ENCODE measurements at regions not wholly inside any gene's neighbourhood (a gene's known extent, or its start where the extent isn't known, plus 50 kb on each side); places are given as distances from the start of the nearest gene placed in this dataset.

DNA sequence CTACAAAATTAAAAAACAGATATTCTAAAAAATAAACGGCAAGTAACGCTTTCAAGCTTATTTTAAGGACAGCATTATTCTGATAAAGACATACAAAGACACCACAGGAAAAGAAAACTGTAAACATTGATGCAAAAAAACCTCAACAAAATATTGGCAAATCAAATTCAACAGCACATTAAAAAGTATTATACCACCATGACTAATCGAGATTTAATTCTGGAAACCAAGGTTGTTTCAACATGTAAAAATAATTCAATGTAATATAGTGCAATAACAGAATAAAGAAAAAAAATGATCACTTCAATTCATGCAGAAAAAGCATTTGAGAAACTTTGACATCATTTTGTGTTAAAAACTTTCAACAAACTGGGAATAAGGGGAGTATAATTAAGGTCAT, 1323.2 kb downstream of the FSCB start:
- H3K27me3 ChIP-seq (replicated peaks in 1 of 7), result no peaks in the 10 kb centered on the region
- TF ChIP-seq, protein P1, sequence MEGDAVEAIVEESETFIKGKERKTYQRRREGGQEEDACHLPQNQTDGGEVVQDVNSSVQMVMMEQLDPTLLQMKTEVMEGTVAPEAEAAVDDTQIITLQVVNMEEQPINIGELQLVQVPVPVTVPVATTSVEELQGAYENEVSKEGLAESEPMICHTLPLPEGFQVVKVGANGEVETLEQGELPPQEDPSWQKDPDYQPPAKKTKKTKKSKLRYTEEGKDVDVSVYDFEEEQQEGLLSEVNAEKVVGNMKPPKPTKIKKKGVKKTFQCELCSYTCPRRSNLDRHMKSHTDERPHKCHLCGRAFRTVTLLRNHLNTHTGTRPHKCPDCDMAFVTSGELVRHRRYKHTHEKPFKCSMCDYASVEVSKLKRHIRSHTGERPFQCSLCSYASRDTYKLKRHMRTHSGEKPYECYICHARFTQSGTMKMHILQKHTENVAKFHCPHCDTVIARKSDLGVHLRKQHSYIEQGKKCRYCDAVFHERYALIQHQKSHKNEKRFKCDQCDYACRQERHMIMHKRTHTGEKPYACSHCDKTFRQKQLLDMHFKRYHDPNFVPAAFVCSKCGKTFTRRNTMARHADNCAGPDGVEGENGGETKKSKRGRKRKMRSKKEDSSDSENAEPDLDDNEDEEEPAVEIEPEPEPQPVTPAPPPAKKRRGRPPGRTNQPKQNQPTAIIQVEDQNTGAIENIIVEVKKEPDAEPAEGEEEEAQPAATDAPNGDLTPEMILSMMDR (IDR thresholded peaks at IDR 0.05 in 8 of 11, conservative IDR thresholded peaks at IDR 0.05 in 3 of 11), result no peak
- TF ChIP-seq POLR2A (IDR thresholded peaks at IDR 0.05) (no peak), POLR2AphosphoS5 (IDR thresholded peaks at IDR 0.05) (no peak)
- no peak overlapping the region for H3K4me3 ChIP-seq
- no peak overlapping the region for H3K27ac ChIP-seq
- no peak for DNase-seq
- intact Hi-C loops (cut with DNase I; ENCODE audit: low total_unique reads), result no loop called here
- H3K9me3 ChIP-seq, result peaks cover 0 to 23% (median 10%) of the 10 kb centered on the region in 8 donors
- 80 to 92% (median 90%) methylated on average over 3 of the region's 3 CpGs for WGBS, 5 donors
- no peaks in the 10 kb centered on the region for H3K36me3 ChIP-seq
- no peaks in the 10 kb centered on the region for H3K4me1 ChIP-seq

DNA sequence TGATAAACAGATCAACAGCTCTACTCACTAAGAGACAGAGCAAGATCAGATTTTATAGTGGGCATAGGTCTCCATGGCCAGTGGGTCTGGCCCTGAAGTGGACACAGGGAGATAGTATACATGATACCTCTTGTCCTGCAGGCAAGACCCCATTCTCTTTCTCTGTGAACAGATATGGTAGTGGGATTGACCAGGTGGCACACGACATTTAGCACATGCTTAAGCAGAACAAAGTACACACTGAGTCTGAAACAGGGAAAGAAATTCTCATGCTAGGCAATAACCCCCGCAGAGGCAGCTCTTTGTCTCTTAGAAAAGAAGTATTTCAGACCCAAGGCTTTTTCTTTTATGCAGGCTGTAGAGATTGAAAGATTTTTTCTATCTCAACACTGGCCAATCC, 1331.2 kb downstream of the FSCB start:
- intact Hi-C loops (cut with DNase I; ENCODE audit: low total_unique reads), result no loop called here
- Histone ChIP-seq H3K9me3 (peaks cover 0 to 3% (median 0%) of the 10 kb centered on the region in 8 donors), H3K36me3 (no peaks in the 10 kb centered on the region), H3K4me1 (no peaks in the 10 kb centered on the region), H3K27ac (no peak overlapping the region), H3K4me3 (no peak overlapping the region), H3K27me3 (replicated peaks in 1 of 7) (no peaks in the 10 kb centered on the region)
- TF ChIP-seq, protein P1 (IDR thresholded peaks at IDR 0.05 in 8 of 11, conservative IDR thresholded peaks at IDR 0.05 in 3 of 11), result no peak
- TF ChIP-seq POLR2A (IDR thresholded peaks at IDR 0.05) (no peak), POLR2AphosphoS5 (IDR thresholded peaks at IDR 0.05) (no peak)
- WGBS, 5 donors, result 66 to 84% (median 77%) methylated on average over 2 of the region's 2 CpGs
- DNase-seq, result no peak

DNA sequence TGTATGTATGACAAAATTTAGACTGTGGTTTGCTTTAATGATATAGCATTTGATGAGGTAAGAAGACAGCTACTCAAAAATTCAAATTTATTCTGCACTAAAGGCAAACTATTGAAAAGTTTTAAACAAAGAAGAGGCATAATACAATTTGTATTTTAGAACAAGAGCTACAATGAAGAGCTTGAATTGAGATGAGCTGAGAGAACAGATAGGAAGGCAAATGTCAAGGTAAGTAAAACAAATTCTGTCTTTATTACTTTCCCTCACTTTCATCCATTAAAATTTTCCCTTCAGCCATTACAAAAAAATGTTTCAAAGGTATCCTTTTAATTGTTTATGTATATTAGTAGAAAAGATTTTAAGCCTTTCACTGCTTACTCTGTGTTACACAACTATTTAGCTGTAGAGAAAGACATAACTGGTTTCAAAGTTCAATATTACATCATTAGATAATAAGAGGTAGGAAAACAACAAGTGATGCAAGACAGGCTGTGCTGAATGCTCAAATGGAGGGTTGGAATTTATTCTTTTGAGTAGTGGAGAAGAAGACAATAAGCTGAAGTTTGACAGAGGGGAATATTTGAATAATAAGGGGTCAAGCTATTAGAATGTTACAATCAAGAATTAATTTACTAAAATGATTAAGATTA, 1334.1 kb downstream of the FSCB start:
- Histone ChIP-seq H3K27ac (no peak overlapping the region), H3K4me3 (no peak overlapping the region), H3K9me3 (peaks cover 0 to 3% (median 0%) of the 10 kb centered on the region in 8 donors), H3K27me3 (replicated peaks in 1 of 7) (no peaks in the 10 kb centered on the region), H3K36me3 (no peaks in the 10 kb centered on the region), H3K4me1 (no peaks in the 10 kb centered on the region)
- TF ChIP-seq, protein P1 (IDR thresholded peaks at IDR 0.05 in 8 of 11, conservative IDR thresholded peaks at IDR 0.05 in 3 of 11), result no peak
- TF ChIP-seq POLR2AphosphoS5 (IDR thresholded peaks at IDR 0.05) (no peak), POLR2A (IDR thresholded peaks at IDR 0.05) (no peak)
- DNase-seq, result no peak
- intact Hi-C loops (cut with DNase I; ENCODE audit: low total_unique reads), result no loop called here

DNA sequence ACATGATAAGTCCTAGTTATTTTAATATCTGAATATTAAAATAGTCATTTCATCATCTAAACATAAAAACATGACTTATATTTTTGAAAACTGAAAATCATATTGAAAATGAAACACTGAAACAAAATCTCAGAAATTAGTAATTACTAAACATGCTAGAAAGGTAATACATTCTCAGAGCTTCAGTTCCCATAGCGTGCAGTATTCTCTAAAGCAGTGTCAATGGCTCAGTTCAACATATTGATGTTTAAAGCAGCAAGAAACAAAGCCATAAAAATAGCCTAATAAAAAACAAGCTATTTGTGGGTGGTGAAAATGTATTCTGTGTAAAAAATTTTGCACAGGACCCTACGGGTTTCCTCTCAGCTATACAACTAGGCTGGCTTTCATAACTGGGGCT, 1337.4 kb downstream of the FSCB start:
- no peak overlapping the region for H3K27ac ChIP-seq
- no peaks in the 10 kb centered on the region for H3K4me1 ChIP-seq
- no peak overlapping the region for H3K4me3 ChIP-seq
- H3K27me3 ChIP-seq (replicated peaks in 1 of 7), result no peaks in the 10 kb centered on the region
- DNase-seq, result no peak
- H3K36me3 ChIP-seq, result no peaks in the 10 kb centered on the region
- 78 to 89% (median 84%) methylated on average over 2 of the region's 2 CpGs for WGBS, 5 donors
- TF ChIP-seq, protein P1 (IDR thresholded peaks at IDR 0.05 in 8 of 11, conservative IDR thresholded peaks at IDR 0.05 in 3 of 11), result no peak
- TF ChIP-seq POLR2AphosphoS5 (IDR thresholded peaks at IDR 0.05) (no peak), POLR2A (IDR thresholded peaks at IDR 0.05) (no peak)
- intact Hi-C loops (cut with DNase I; ENCODE audit: low total_unique reads), result no loop called here
- H3K9me3 ChIP-seq, result peaks cover 0 to 2% (median 0%) of the 10 kb centered on the region in 8 donors

All from spleen (tissue), 11 donors.